ENCODE measurements at regions not wholly inside any gene's neighbourhood (a gene's known extent, or its start where the extent isn't known, plus 50 kb on each side); places are given as distances from the start of the nearest gene placed in this dataset.
"Not testable (repeated sequence)": the region's sequence is repeated elsewhere in the genome, so short reads cannot be mapped to it uniquely, and the experiment has no call there.

GRCh38 chr2:36279506-36279905 lies 76.1 kb upstream of the CRIM1 start:
- TF ChIP-seq CTCF, MYC (IDR thresholded peaks at IDR 0.05; ENCODE audit: low read depth, low read length): not testable (repeated sequence)
